ENCODE measurements at regions not wholly inside any gene's neighbourhood (a gene's known extent, or its start where the extent isn't known, plus 50 kb on each side); places are given as distances from the start of the nearest gene placed in this dataset.

GRCh38 chr6:11290027-11290426 lies 57.6 kb upstream of the NEDD9 start:
- DNase-seq: no peak

GRCh38 chr6:11288065-11288464 lies 55.6 kb upstream of the NEDD9 start:
- DNase-seq: no peak

- no peak for DNase-seq
Measured at GRCh38 chr6:11284996-11285395, 52.5 kb upstream of the NEDD9 start.

- no peak for DNase-seq
Measured at GRCh38 chr6:11283629-11284028, 51.2 kb upstream of the NEDD9 start.

- no peak for DNase-seq
Measured at GRCh38 chr6:11282875-11283274, 50.4 kb upstream of the NEDD9 start.
